ENCODE measurements at regions not wholly inside any gene's neighbourhood (a gene's known extent, or its start where the extent isn't known, plus 50 kb on each side); places are given as distances from the start of the nearest gene placed in this dataset.

GRCh38 chr15:57782731-57783130 is 76.2 kb downstream of the POLR2M start:
- TF ChIP-seq CTCF (IDR thresholded peaks at IDR 0.05) (no peak), POLR2A (IDR thresholded peaks at IDR 0.05) (no peak)
